Bronchial epithelial cell (primary cell): ENCODE measurements at regions not wholly inside any gene's neighbourhood (a gene's known extent, or its start where the extent isn't known, plus 50 kb on each side); places are given as distances from the start of the nearest gene placed in this dataset.

Experiments used
- DNase-seq: peaks from one replicate; pipeline ENCODE4 v3.0.0-alpha.2; 2010; ENCODE audit warnings: low read depth
- FAIRE-seq: peaks from 2 replicates; lab custom pipeline; 2011; peaks lifted over from hg19 to GRCh38; lab: Jason Lieb, UNC
- H3K27me3 ChIP-seq: 2 replicates; pipeline ENCODE4 v1.5.1; 2011; ENCODE audit warnings: low read length; ENCODE audit not compliant: control insufficient read depth, insufficient read depth
- H3K36me3 ChIP-seq: 2 replicates; pipeline ENCODE4 v1.5.1; 2011; ENCODE audit warnings: low read length; ENCODE audit not compliant: control insufficient read depth, insufficient read depth
- H3K4me3 ChIP-seq: 2 replicates; pipeline ENCODE4 v1.5.1; 2011; ENCODE audit warnings: mild to moderate bottlenecking, low read depth, low read length, control low read depth
- CTCF ChIP-seq: IDR thresholded peaks from 2 replicates; pipeline ENCODE4 v1.5.1; 2011; ENCODE audit warnings: mild to moderate bottlenecking, moderate library complexity, low read length, control low read depth, inconsistent platforms; ENCODE audit not compliant: insufficient read depth, severe bottlenecking

DNA sequence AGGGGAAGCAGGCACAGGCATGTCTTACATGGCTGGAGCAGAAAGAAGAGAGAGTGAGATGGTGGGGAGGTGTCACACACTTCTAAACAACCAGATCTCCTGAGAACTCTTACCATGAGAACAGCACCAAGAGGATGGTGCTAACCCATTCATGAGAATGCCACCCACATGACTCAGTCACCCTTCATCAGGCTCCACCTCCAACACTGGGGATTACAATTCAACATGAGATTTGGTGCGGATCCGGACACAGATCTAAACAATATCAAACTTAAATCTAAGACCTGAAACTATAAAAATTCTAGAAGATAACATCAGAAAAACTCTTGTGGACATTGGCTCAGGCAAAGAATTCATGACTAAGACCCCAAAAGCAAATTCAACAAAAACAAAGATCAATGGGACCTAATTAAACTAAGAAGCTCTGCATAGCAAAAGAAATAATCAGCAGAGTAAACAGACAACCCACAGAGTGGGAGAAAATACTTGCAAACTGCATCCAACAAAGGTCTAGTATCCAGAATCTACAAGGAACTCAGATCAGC lies 65.4 kb downstream of the SPATA31C2 start:
- Histone ChIP-seq H3K27me3 (no peaks in the 10 kb centered on the region), H3K36me3 (no peaks in the 10 kb centered on the region), H3K4me3 (no peak overlapping the region)
- TF ChIP-seq CTCF, result no peak
- no peak for DNase-seq
- FAIRE-seq, result no peak

GRCh38 chr9:88071331-88071730 lies 66.9 kb downstream of the SPATA31C2 start:
- DNase-seq (no peak), FAIRE-seq (no peak)
- TF ChIP-seq CTCF, result no peak
- H3K36me3 ChIP-seq, result no peaks in the 10 kb centered on the region
- H3K27me3 ChIP-seq, result no peaks in the 10 kb centered on the region
- H3K4me3 ChIP-seq, result no peak overlapping the region

GRCh38 chr9:88065619-88066018 lies 72.7 kb downstream of the SPATA31C2 start:
- TF ChIP-seq CTCF, result no peak
- no peak for DNase-seq
- H3K27me3 ChIP-seq, result no peaks in the 10 kb centered on the region
- FAIRE-seq, result no peak
- H3K36me3 ChIP-seq, result no peaks in the 10 kb centered on the region
- no peak overlapping the region for H3K4me3 ChIP-seq

- Histone ChIP-seq H3K36me3 (no peaks in the 10 kb centered on the region), H3K4me3 (no peak overlapping the region), H3K27me3 (no peaks in the 10 kb centered on the region)
- TF ChIP-seq CTCF, result no peak
- DNase-seq (no peak), FAIRE-seq (no peak)
Measured at GRCh38 chr9:88064554-88064953, 73.7 kb downstream of the SPATA31C2 start.

DNA sequence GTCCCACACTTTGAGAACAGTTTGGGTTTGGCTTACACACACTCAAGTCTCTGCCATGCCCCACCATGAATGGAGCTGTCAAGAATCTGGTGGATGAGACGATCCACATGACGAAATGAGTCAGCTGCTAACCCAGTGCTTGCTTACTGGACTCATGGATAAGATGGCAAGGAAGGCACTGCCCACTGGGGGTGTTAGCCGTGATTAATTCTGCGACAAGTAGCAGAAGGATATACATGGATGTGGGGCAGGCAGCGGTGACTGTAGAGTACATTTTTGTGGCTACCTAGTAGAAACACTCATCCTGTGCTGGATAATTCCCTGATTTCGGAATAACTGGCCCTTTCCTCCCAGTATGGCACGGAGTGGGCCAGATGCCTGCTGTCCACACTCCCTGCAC lies 77.5 kb downstream of the SPATA31C2 start:
- no peak for TF ChIP-seq CTCF
- Histone ChIP-seq H3K27me3 (no peaks in the 10 kb centered on the region), H3K4me3 (no peak overlapping the region), H3K36me3 (no peaks in the 10 kb centered on the region)
- FAIRE-seq (no peak), DNase-seq (no peak)

DNA sequence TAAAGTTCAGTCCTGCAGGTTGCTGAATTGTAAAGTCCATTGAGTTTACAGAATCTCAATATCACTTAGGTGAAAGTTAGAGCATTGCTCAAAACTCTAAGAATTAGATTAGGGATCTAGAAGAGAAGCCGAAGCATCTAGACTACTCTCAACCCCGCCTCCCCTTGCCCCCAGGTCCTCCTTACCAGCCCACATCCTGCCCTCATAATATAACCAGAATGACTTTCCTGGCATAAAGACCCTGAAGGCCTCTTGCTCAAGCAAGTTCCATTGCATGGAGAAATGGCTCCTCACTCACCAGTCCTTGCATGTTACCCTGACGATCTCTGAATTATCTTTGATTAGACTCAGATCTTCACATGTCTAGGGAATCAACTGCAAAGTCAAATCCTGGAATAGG lies 78.8 kb downstream of the SPATA31C2 start:
- H3K4me3 ChIP-seq, result no peak overlapping the region
- FAIRE-seq (no peak), DNase-seq (no peak)
- no peaks in the 10 kb centered on the region for H3K27me3 ChIP-seq
- H3K36me3 ChIP-seq, result no peaks in the 10 kb centered on the region
- no peak for TF ChIP-seq CTCF
